HEK293 (cell line): ENCODE measurements at regions not wholly inside any gene's neighbourhood (a gene's known extent, or its start where the extent isn't known, plus 50 kb on each side); places are given as distances from the start of the nearest gene placed in this dataset.

Experiments
- CTCF ChIP-seq: fragments of 450-650 bp; formaldehyde crosslinking; IDR thresholded peaks from 2 replicates; pipeline ENCODE4 v1.5.1; 2016; ENCODE audit warnings: missing biosample characterization, missing genetic modification characterization
- KLF7 ChIP-seq: fragments of 450-650 bp; formaldehyde crosslinking; IDR thresholded peaks from 2 replicates; pipeline ENCODE4 v1.5.1; 2016; ENCODE audit warnings: missing biosample characterization, missing genetic modification characterization, borderline replicate concordance
- RBAK ChIP-seq: fragments of 450-650 bp; formaldehyde crosslinking; IDR thresholded peaks from 2 replicates; pipeline ENCODE4 v1.5.1; 2016; ENCODE audit warnings: missing biosample characterization, missing genetic modification characterization
- REST ChIP-seq: fragments of 450-650 bp; formaldehyde crosslinking; IDR thresholded peaks from 2 replicates; pipeline ENCODE4 v1.5.1; 2016; ENCODE audit warnings: missing biosample characterization, missing genetic modification characterization
- ZNF112 ChIP-seq: fragments of 450-650 bp; formaldehyde crosslinking; IDR thresholded peaks from 2 replicates; pipeline ENCODE4 v1.5.0; 2017; ENCODE audit warnings: missing biosample characterization, missing genetic modification characterization
- ZNF140 ChIP-seq: fragments of 450-650 bp; formaldehyde crosslinking; IDR thresholded peaks from 2 replicates; pipeline ENCODE4 v1.5.1; 2016; ENCODE audit warnings: missing biosample characterization, missing genetic modification characterization
- ZNF324 ChIP-seq: fragments of 450-650 bp; formaldehyde crosslinking; IDR thresholded peaks from 2 replicates; pipeline ENCODE4 v1.5.1; 2016; ENCODE audit warnings: missing biosample characterization, missing genetic modification characterization
- ZNF423 ChIP-seq: fragments of 450-650 bp; formaldehyde crosslinking; IDR thresholded peaks from 2 replicates; pipeline ENCODE4 v1.5.1; 2016; ENCODE audit warnings: missing biosample characterization, missing genetic modification characterization
- ZNF596 ChIP-seq: fragments of 450-650 bp; IDR thresholded peaks from 2 replicates; pipeline ENCODE4 v1.5.0; 2018; ENCODE audit warnings: missing biosample characterization, mild to moderate bottlenecking, missing genetic modification characterization, moderate library complexity
- ZNF629 ChIP-seq: fragments of 450-650 bp; formaldehyde crosslinking; IDR thresholded peaks from 2 replicates; pipeline ENCODE4 v1.5.1; 2017; ENCODE audit warnings: missing biosample characterization, missing genetic modification characterization
- TF ChIP-seq, protein P1 (sequence below): fragments of 450-650 bp; formaldehyde crosslinking; IDR thresholded peaks from 2 replicates; pipeline ENCODE4 v1.5.1; 2016; ENCODE audit warnings: missing biosample characterization, missing genetic modification characterization, borderline replicate concordance
- TF ChIP-seq, protein P2 (sequence below): fragments of 450-650 bp; formaldehyde crosslinking; IDR thresholded peaks from 2 replicates; pipeline ENCODE4 v1.5.1; 2017; ENCODE audit warnings: missing biosample characterization, mild to moderate bottlenecking, missing genetic modification characterization, moderate library complexity
- TF ChIP-seq, protein P3 (sequence below): fragments of 450-650 bp; formaldehyde crosslinking; IDR thresholded peaks from 2 replicates; pipeline ENCODE4 v1.5.1; 2016; ENCODE audit warnings: missing biosample characterization, missing genetic modification characterization, low read depth

GRCh38 chr15:47945872-47946650 lies 174.7 kb upstream of the SLC24A5 start:
- TF ChIP-seq ZNF140 (tag by site-specific recombination): no peak
- TF ChIP-seq ZNF112 (tag by site-specific recombination): no peak
- no peak for TF ChIP-seq RBAK
- no peak for TF ChIP-seq ZNF324
- TF ChIP-seq, protein P1, sequence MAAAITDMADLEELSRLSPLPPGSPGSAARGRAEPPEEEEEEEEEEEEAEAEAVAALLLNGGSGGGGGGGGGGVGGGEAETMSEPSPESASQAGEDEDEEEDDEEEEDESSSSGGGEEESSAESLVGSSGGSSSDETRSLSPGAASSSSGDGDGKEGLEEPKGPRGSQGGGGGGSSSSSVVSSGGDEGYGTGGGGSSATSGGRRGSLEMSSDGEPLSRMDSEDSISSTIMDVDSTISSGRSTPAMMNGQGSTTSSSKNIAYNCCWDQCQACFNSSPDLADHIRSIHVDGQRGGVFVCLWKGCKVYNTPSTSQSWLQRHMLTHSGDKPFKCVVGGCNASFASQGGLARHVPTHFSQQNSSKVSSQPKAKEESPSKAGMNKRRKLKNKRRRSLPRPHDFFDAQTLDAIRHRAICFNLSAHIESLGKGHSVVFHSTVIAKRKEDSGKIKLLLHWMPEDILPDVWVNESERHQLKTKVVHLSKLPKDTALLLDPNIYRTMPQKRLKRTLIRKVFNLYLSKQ (tag by site-specific recombination): no peak
- TF ChIP-seq CTCF (tag by site-specific recombination): no peak
- no peak for TF ChIP-seq REST (tag by site-specific recombination)
- TF ChIP-seq, protein P2, sequence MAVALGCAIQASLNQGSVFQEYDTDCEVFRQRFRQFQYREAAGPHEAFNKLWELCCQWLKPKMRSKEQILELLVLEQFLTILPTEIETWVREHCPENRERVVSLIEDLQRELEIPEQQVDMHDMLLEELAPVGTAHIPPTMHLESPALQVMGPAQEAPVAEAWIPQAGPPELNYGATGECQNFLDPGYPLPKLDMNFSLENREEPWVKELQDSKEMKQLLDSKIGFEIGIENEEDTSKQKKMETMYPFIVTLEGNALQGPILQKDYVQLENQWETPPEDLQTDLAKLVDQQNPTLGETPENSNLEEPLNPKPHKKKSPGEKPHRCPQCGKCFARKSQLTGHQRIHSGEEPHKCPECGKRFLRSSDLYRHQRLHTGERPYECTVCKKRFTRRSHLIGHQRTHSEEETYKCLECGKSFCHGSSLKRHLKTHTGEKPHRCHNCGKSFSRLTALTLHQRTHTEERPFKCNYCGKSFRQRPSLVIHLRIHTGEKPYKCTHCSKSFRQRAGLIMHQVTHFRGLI (tag by site-specific recombination): no peak
- no peak for TF ChIP-seq ZNF423
- TF ChIP-seq KLF7 (tag by site-specific recombination): no peak
- no peak for TF ChIP-seq ZNF596 (tag by site-specific recombination)
- TF ChIP-seq, protein P3, sequence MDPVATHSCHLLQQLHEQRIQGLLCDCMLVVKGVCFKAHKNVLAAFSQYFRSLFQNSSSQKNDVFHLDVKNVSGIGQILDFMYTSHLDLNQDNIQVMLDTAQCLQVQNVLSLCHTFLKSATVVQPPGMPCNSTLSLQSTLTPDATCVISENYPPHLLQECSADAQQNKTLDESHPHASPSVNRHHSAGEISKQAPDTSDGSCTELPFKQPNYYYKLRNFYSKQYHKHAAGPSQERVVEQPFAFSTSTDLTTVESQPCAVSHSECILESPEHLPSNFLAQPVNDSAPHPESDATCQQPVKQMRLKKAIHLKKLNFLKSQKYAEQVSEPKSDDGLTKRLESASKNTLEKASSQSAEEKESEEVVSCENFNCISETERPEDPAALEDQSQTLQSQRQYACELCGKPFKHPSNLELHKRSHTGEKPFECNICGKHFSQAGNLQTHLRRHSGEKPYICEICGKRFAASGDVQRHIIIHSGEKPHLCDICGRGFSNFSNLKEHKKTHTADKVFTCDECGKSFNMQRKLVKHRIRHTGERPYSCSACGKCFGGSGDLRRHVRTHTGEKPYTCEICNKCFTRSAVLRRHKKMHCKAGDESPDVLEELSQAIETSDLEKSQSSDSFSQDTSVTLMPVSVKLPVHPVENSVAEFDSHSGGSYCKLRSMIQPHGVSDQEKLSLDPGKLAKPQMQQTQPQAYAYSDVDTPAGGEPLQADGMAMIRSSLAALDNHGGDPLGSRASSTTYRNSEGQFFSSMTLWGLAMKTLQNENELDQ (tag by site-specific recombination): no peak
- no peak for TF ChIP-seq ZNF629 (tag by site-specific recombination)
